Gastrocnemius medialis (tissue), 4 donors: ENCODE measurements at regions not wholly inside any gene's neighbourhood (a gene's known extent, or its start where the extent isn't known, plus 50 kb on each side); places are given as distances from the start of the nearest gene placed in this dataset.

Experiments
- POLR2A ChIP-seq, 2 donors: fragments of 450-650 bp; IDR thresholded peaks; one replicate each; pipeline ENCODE4 v1.6.1; 2017; ENCODE audit warnings: antibody characterized with exemption in 2 of 2, mild to moderate bottlenecking in 2 of 2, moderate library complexity in 2 of 2
- TF ChIP-seq, protein P1 (sequence below), 5 experiments: fragments of 450-650 bp in 3 of 5; fragments of 200-600 bp in 2 of 5; sonication (generic) in 2 of 5; IDR thresholded peaks in 4 of 5; conservative IDR thresholded peaks in 1 of 5; 1 replicate in 4 of 5; 2 replicates in 1 of 5; pipeline ENCODE4 v1.5.1; 2016 to 2019; ENCODE audit warnings: antibody characterized with exemption in 5 of 5, mild to moderate bottlenecking in 3 of 5, moderate library complexity in 3 of 5

DNA sequence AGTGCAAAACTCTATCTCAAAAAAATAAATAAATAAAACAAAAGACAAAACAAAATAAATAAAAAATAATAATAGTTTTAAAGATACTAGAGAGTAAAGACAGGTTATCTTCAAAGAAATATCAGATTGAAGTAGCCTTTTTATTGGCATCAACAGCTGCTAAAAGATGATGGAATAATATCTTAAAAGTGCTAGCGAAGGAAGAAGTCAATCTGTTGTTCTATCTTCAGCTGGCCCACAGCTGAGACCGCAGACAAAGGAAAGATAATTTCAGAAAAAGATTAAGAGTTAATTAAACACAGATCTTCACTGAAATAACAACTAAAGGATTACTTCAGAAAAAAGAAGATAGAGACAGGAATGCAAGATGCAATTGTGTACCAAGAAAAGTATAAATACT lies 130.2 kb upstream of the PKDCC start:
- no peak for TF ChIP-seq POLR2A (IDR thresholded peaks at IDR 0.05)
- TF ChIP-seq, protein P1, sequence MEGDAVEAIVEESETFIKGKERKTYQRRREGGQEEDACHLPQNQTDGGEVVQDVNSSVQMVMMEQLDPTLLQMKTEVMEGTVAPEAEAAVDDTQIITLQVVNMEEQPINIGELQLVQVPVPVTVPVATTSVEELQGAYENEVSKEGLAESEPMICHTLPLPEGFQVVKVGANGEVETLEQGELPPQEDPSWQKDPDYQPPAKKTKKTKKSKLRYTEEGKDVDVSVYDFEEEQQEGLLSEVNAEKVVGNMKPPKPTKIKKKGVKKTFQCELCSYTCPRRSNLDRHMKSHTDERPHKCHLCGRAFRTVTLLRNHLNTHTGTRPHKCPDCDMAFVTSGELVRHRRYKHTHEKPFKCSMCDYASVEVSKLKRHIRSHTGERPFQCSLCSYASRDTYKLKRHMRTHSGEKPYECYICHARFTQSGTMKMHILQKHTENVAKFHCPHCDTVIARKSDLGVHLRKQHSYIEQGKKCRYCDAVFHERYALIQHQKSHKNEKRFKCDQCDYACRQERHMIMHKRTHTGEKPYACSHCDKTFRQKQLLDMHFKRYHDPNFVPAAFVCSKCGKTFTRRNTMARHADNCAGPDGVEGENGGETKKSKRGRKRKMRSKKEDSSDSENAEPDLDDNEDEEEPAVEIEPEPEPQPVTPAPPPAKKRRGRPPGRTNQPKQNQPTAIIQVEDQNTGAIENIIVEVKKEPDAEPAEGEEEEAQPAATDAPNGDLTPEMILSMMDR (IDR thresholded peaks at IDR 0.05 in 4 of 5, conservative IDR thresholded peaks at IDR 0.05 in 1 of 5), result no peak
